ENCODE measurements at regions not wholly inside any gene's neighbourhood (a gene's known extent, or its start where the extent isn't known, plus 50 kb on each side); places are given as distances from the start of the nearest gene placed in this dataset.

DNA sequence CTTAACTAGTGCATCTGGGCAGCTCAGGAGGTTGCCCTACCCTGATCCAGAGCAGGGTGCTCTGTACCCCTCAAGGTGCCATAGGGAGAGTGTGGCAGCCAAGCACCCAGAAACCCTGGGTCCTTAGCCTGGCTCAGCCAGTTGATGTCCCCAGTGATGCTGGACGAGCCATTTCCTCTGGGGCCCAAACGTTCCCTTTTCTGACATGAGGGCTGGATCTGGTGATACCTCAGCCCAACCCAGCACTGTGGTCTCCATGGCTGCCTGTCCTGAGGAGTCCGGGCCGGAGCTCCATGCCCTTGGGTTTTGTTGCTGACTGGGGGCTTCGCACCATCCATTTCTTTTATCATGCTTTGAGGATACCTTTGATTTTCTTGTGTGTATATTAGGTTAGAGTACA, 87.9 kb upstream of the IKZF1 start:
- TF ChIP-seq, protein P1, sequence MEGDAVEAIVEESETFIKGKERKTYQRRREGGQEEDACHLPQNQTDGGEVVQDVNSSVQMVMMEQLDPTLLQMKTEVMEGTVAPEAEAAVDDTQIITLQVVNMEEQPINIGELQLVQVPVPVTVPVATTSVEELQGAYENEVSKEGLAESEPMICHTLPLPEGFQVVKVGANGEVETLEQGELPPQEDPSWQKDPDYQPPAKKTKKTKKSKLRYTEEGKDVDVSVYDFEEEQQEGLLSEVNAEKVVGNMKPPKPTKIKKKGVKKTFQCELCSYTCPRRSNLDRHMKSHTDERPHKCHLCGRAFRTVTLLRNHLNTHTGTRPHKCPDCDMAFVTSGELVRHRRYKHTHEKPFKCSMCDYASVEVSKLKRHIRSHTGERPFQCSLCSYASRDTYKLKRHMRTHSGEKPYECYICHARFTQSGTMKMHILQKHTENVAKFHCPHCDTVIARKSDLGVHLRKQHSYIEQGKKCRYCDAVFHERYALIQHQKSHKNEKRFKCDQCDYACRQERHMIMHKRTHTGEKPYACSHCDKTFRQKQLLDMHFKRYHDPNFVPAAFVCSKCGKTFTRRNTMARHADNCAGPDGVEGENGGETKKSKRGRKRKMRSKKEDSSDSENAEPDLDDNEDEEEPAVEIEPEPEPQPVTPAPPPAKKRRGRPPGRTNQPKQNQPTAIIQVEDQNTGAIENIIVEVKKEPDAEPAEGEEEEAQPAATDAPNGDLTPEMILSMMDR (IDR thresholded peaks at IDR 0.05; ENCODE audit: insufficient read depth, low read depth, low read length): no peak
- no peak for TF ChIP-seq EZH2 (IDR thresholded peaks at IDR 0.05; ENCODE audit: insufficient read depth, low read length)

Data from astrocyte (in vitro differentiated cells and primary cell).